Coronary artery (tissue), 2 donors: ENCODE measurements at regions not wholly inside any gene's neighbourhood (a gene's known extent, or its start where the extent isn't known, plus 50 kb on each side); places are given as distances from the start of the nearest gene placed in this dataset.
A peak's percentile ranks its signal among the peaks of the same experiment; 100 is the strongest.

ENCODE experiments used
- DNase-seq: peaks from one replicate; pipeline ENCODE4 v3.0.0-alpha.2; 2017; ENCODE audit warnings: low spot score
- H3K27ac ChIP-seq, 2 donors: fragments of 200-600 bp; sonication (generic); one replicate each; pipeline ENCODE4 v1.5.1; 2016 to 2019
- H3K4me3 ChIP-seq: fragments of 200-600 bp; sonication (generic); 2 replicates; pipeline ENCODE4 v1.5.1; 2016; ENCODE audit warnings: mild to moderate bottlenecking, moderate library complexity
- CTCF ChIP-seq: fragments of 200-600 bp; sonication (generic); IDR thresholded peaks from one replicate; pipeline ENCODE4 v1.5.1; 2019; ENCODE audit warnings: antibody characterized with exemption

- Histone ChIP-seq H3K4me3 (no peak overlapping the region), H3K27ac (no peak overlapping the region)
- TF ChIP-seq CTCF: no peak
- DNase-seq: no peak
Measured at GRCh38 chr10:129075508-129075907, 391.5 kb upstream of the MGMT start.

- no peak overlapping the region for H3K27ac ChIP-seq
- DNase-seq: no peak
- no peak for TF ChIP-seq CTCF
Measured at GRCh38 chr10:129075927-129076326, 391.1 kb upstream of the MGMT start.

GRCh38 chr10:129078346-129078745, 388.7 kb upstream of the MGMT start:
- peak overlapping the region in 1 of 2 donors; percentile 11 for H3K27ac ChIP-seq
- TF ChIP-seq CTCF: no peak
- H3K4me3 ChIP-seq: no peak overlapping the region
- DNase-seq: no peak

More at GRCh38 chr10:129075927-129076326, 391.1 kb upstream of the MGMT start:
- H3K4me3 ChIP-seq: no peak overlapping the region

GRCh38 chr10:129078746-129079145, 388.3 kb upstream of the MGMT start:
- no peak for DNase-seq
- TF ChIP-seq CTCF: no peak
- Histone ChIP-seq H3K4me3 (no peak overlapping the region), H3K27ac (peak overlapping the region in 1 of 2 donors; percentile 11)

GRCh38 chr10:129079705-129080104, 387.3 kb upstream of the MGMT start:
- Histone ChIP-seq H3K27ac (no peak overlapping the region), H3K4me3 (no peak overlapping the region)
- DNase-seq: no peak
- TF ChIP-seq CTCF: no peak

GRCh38 chr10:129085811-129086210, 381.2 kb upstream of the MGMT start:
- DNase-seq: no peak
- H3K4me3 ChIP-seq: no peak overlapping the region
- no peak overlapping the region for H3K27ac ChIP-seq
- TF ChIP-seq CTCF: no peak

GRCh38 chr10:129089341-129089740, 377.7 kb upstream of the MGMT start:
- DNase-seq: no peak
- no peak for TF ChIP-seq CTCF
- H3K27ac ChIP-seq: no peak overlapping the region

More at GRCh38 chr10:129089341-129089740, 377.7 kb upstream of the MGMT start:
- no peak overlapping the region for H3K4me3 ChIP-seq
